ENCODE measurements at regions not wholly inside any gene's neighbourhood (a gene's known extent, or its start where the extent isn't known, plus 50 kb on each side); places are given as distances from the start of the nearest gene placed in this dataset.

GRCh38 chr15:30030345-30030744, 52.4 kb upstream of the GOLGA8J start:
- Mint-ChIP-seq H3K27me3 (ENCODE audit: unreplicated experiment) (no peaks in the 10 kb centered on the region), H3K27ac (ENCODE audit: unreplicated experiment) (no peak overlapping the region), H3K4me3 (ENCODE audit: unreplicated experiment) (no peak overlapping the region), H3K9me3 (ENCODE audit: unreplicated experiment) (no peaks in the 10 kb centered on the region), H3K4me1 (ENCODE audit: unreplicated experiment) (no peaks in the 10 kb centered on the region), H3K36me3 (ENCODE audit: low read depth, unreplicated experiment) (no peaks in the 10 kb centered on the region)
- no peak for TF ChIP-seq CTCF (IDR thresholded peaks at IDR 0.05; ENCODE audit: unreplicated experiment)
- no peak for DNase-seq (ENCODE audit: low spot score)

- DNase-seq (ENCODE audit: low spot score): no peak
- no peaks in the 10 kb centered on the region for H3K36me3 Mint-ChIP-seq (ENCODE audit: low read depth, unreplicated experiment)
- no peaks in the 10 kb centered on the region for H3K27me3 Mint-ChIP-seq (ENCODE audit: unreplicated experiment)
- H3K4me3 Mint-ChIP-seq (ENCODE audit: unreplicated experiment): no peak overlapping the region
- no peaks in the 10 kb centered on the region for H3K4me1 Mint-ChIP-seq (ENCODE audit: unreplicated experiment)
- no peaks in the 10 kb centered on the region for H3K9me3 Mint-ChIP-seq (ENCODE audit: unreplicated experiment)
- no peak for TF ChIP-seq CTCF (IDR thresholded peaks at IDR 0.05; ENCODE audit: unreplicated experiment)
- no peak overlapping the region for H3K27ac Mint-ChIP-seq (ENCODE audit: unreplicated experiment)
Observed at GRCh38 chr15:30023798-30024295, 58.9 kb upstream of the GOLGA8J start.

GRCh38 chr15:30010746-30011145, 72.0 kb upstream of the GOLGA8J start:
- Mint-ChIP-seq H3K4me3 (ENCODE audit: unreplicated experiment) (no peak overlapping the region), H3K4me1 (ENCODE audit: unreplicated experiment) (no peaks in the 10 kb centered on the region), H3K9me3 (ENCODE audit: unreplicated experiment) (no peaks in the 10 kb centered on the region), H3K27me3 (ENCODE audit: unreplicated experiment) (no peaks in the 10 kb centered on the region), H3K36me3 (ENCODE audit: low read depth, unreplicated experiment) (no peaks in the 10 kb centered on the region), H3K27ac (ENCODE audit: unreplicated experiment) (no peak overlapping the region)
- TF ChIP-seq CTCF (IDR thresholded peaks at IDR 0.05; ENCODE audit: unreplicated experiment): no peak
- no peak for DNase-seq (ENCODE audit: low spot score)

GRCh38 chr15:30008156-30008555, 74.6 kb upstream of the GOLGA8J start:
- no peak overlapping the region for H3K27ac Mint-ChIP-seq (ENCODE audit: unreplicated experiment)
- DNase-seq (ENCODE audit: low spot score): no peak
- no peak for TF ChIP-seq CTCF (IDR thresholded peaks at IDR 0.05; ENCODE audit: unreplicated experiment)
- H3K4me3 Mint-ChIP-seq (ENCODE audit: unreplicated experiment): no peak overlapping the region
- H3K9me3 Mint-ChIP-seq (ENCODE audit: unreplicated experiment): no peaks in the 10 kb centered on the region
- H3K27me3 Mint-ChIP-seq (ENCODE audit: unreplicated experiment): no peaks in the 10 kb centered on the region
- no peaks in the 10 kb centered on the region for H3K36me3 Mint-ChIP-seq (ENCODE audit: low read depth, unreplicated experiment)
- H3K4me1 Mint-ChIP-seq (ENCODE audit: unreplicated experiment): no peaks in the 10 kb centered on the region

- Mint-ChIP-seq H3K4me1 (ENCODE audit: unreplicated experiment) (peaks cover 5% of the 10 kb centered on the region), H3K4me3 (ENCODE audit: unreplicated experiment) (no peak overlapping the region), H3K36me3 (ENCODE audit: low read depth, unreplicated experiment) (no peaks in the 10 kb centered on the region), H3K9me3 (ENCODE audit: unreplicated experiment) (no peaks in the 10 kb centered on the region), H3K27ac (ENCODE audit: unreplicated experiment) (no peak overlapping the region), H3K27me3 (ENCODE audit: unreplicated experiment) (peaks cover 2% of the 10 kb centered on the region)
- no peak for DNase-seq (ENCODE audit: low spot score)
- no peak for TF ChIP-seq CTCF (IDR thresholded peaks at IDR 0.05; ENCODE audit: unreplicated experiment)
Observed at GRCh38 chr15:30001602-30002001, 81.2 kb upstream of the GOLGA8J start.
